NCI-H1417 (cell line): ENCODE measurements at regions not wholly inside any gene's neighbourhood (a gene's known extent, or its start where the extent isn't known, plus 50 kb on each side); places are given as distances from the start of the nearest gene placed in this dataset.
"Not testable (repeated sequence)": the region's sequence is repeated elsewhere in the genome, so short reads cannot be mapped to it uniquely, and the experiment has no call there.

Experiments used
- DNase-seq, 3 experiments: peaks; one replicate each; lab custom pipeline; 2025; lab: John Stamatoyannopoulos, UW

DNA sequence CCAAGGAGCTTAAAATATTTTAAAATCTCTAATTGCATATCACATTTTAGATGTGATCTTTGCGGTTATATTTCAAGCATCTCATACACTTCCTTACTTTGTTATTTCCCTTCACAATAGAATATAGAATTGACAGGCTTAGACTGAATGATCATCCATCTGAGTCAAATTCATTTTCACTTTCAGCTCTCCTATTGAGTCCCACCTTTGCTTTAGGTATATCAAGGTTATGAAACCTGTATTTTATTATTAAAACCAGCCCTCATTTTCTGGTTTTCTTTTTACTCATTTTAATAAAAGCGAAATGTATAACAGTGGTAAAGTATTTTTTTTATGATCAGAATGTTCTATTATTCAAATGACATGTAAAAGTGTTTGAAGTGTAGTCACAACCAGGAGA is 162.9 kb upstream of the KYNU start:
- DNase-seq: no peak

DNA sequence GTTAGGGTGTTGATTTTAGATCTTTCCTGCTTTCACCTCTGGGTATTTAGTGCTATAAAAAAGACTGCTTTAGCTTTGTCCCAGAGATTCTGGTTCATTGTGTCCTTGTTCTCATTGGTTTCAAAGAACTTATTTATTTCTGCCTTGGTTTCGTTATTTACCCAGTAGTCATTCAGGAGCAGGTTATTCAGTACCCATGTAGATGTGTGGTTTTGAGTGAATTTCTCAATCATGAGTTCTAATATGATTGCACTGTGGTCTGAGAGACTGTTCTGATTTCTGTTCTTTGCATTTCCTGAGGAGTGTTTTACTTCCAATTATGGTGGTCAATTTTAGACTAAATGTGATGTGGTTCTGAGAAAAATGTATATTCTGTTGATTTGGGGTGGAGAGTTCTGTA is 167.1 kb upstream of the KYNU start:
- no peak for DNase-seq

GRCh38 chr2:142707318-142707717 is 170.1 kb upstream of the KYNU start:
- DNase-seq: no peak

GRCh38 chr2:142702397-142702796 is 175.1 kb upstream of the KYNU start:
- not testable (repeated sequence) for DNase-seq

GRCh38 chr2:142695350-142696257 is 181.9 kb upstream of the KYNU start:
- not testable (repeated sequence) for DNase-seq

GRCh38 chr2:142694282-142694681 is 183.2 kb upstream of the KYNU start:
- DNase-seq: no peak

DNA sequence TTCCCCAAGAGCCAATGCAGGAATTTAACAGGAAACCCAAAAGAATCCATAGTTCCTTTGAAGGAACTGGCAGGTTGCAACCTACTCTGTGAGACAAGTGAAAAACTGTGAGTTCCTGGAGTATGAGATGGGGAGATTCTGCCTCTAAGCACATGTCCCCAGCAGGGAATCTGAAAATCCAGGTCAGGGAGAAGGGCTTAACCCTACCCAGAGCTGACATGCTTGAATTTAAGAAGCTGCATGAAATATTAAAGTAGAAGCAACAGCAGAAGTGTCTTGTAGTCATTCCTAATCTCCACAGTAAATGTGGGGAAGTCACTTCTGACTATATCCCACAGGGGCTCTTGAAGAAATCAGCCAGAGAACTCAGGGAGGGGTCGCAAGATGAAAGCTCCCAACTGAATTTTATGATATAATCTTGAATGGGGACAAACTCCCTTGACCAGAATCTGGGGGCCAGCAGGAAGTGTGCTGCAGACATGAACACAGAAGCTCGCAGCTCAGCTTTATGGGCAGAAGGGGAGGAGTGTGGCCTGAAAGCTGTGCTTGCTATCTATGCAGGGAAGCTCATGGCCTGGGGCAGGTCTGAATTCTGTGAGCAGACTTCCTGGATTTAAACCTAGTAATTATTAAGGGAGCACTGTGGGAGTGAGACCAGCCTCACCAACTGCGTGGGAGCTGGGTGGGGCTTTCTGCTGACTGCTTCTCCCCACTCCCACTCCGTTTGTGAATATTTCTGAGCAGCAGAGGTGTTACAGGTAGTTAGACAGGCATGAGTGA is 184.1 kb upstream of the KYNU start:
- DNase-seq: peak in 2 of 3 experiments; percentile 22 to 54

DNA sequence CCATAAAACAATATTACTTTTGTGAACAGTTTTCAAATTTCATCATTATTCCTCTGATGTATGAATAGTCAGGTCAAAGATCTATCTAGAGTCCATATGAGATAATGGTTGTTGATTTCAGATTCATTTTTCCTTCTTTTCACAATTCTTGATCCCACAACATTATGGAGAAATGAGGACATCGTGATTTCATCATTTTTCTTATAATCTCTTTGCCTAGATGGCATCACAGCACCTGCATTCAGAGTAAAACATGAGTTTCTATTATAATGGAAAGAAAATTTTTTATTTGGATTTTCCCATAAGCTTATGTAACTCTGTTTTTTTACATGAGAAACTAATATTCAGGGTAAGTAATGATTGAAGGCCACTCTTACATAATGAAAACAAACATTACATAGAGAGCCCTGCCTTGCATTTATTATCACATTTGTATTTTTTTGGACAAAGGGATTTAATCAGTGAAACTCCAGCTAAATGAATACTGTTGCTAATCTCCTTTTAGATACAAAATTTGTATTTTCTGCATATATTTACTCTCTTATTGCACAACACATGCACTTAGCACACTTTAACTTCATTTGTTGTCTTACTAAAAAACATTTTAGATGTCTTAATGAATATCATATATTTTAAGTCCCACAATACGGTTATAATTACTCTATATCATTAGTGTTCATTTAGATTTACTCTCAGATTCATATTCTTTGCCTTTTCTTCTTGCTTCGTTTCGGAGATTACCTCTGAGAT is 188.4 kb upstream of the KYNU start:
- DNase-seq: no peak

DNA sequence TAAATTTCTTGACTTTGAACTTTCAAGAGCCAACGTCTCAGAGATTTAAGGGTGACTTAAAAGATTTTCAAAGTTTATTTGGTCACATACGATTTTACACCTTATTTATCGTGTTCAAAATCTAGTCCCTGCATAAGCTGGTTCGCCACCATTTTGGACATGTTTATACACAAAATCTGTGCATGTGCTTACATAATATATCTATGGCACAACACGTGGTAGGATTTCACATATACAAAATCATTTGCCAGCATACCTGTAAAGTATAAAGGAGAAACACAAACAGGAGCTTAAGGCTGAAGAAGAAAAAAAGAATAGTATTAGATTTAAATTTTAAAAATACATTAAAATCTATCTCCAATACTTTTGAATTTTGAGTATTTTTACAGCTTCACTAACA is 190.0 kb upstream of the KYNU start:
- no peak for DNase-seq

GRCh38 chr2:142687075-142687474 is 190.4 kb upstream of the KYNU start:
- DNase-seq: no peak

DNA sequence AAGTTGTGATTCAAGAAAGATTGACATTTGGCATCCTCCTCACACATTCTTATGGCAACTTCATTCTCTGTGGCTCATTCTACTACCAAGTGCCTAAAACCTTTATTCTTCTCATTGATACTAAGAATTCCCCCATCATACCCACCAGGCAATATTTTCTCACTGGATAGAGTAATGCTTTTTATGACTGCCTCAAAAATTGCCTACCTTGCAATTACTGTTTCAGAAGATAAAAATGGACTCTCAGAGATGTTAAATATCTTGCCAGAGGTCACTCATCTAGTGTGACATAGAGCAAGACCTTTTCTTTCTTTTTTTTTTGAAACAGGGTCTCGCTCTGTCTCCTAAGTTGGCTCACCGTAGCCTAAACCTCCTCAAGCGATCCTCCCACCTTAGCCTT is 192.8 kb upstream of the KYNU start:
- DNase-seq: no peak

DNA sequence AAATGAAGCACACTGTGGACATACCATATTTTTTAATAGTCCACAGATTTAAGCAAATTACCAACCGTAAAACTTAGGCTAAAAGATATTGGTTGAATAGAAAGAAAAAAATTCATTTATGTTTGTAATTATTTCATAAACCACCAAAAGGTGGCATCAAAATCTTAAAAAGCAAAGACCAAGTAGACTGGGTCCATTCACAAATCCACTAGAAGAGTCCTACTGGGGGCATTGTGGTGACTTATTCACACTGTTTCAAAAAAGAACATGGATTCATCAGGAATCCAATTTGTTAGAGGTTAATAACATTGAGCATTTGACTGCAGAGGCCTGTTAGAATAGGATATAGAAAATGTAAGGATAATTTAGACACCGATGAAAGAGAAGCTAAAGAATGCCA is 194.9 kb upstream of the KYNU start:
- peak in 1 of 3 experiments; percentile 29 for DNase-seq

- no peak for DNase-seq
Measured at GRCh38 chr2:142681952-142682351, 195.5 kb upstream of the KYNU start.

- no peak for DNase-seq
Measured at GRCh38 chr2:142678164-142678563, 199.3 kb upstream of the KYNU start.

- DNase-seq: no peak
Measured at GRCh38 chr2:142675398-142675797, 202.1 kb upstream of the KYNU start.

DNA sequence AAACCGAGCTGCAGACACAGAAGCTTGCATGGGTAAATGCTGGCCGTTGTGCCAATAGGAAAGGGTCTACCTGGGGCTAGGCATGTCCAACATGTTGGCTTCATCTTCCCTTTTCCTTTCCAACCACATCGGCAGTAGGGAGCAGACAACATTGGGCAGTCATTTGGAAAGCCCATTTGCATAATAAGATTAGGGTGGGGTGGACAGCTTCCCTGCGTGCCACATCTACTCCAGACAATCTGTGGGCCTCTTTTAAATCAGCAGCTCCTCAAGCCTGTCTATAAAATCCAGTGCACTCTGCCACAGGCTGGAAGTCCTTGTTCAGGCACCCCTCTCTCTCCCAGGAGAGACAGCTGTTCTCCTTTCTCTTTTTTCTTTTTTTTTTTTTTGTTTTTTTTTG is 203.6 kb upstream of the KYNU start:
- no peak for DNase-seq

DNA sequence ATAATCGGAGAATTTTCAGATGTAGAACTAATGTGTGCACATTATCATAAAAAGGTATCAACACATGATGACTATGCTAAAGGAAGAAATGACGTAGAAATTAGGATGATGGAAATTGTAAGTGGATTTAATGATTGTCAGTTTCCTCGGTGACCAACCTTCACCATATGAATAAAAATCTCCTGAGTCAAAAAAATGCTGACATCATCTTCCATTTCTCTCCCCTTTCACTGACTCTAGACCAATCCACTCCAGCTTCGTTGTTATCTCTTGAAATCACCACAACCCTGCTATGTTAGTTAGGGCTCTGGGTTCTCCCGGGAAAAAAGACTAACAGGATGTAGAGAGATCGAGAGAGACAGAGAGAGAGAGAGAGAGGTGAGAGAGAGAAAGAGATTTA is 204.8 kb upstream of the KYNU start:
- no peak for DNase-seq

DNA sequence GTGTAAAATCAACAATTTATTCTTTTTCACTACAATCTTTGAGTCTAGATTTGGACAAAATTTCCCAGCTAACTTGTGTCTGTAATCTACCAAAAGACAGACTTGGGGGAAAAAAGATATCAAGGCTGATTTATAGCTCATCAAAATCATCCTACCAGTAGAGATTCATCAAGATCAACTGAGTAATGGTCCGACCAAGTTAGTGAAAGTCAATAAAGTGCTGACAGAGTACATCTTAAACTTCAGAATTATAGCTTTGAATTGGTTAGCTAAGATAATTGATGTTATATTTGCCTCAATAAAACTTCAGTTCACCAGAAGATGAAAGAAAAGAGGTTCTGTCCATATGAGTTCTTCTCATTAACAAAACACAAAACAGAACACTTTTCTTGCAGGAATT is 207.1 kb upstream of the KYNU start:
- DNase-seq: no peak

GRCh38 chr2:142668420-142668819 is 209.0 kb upstream of the KYNU start:
- DNase-seq: peak in 1 of 3 experiments; percentile 18

DNA sequence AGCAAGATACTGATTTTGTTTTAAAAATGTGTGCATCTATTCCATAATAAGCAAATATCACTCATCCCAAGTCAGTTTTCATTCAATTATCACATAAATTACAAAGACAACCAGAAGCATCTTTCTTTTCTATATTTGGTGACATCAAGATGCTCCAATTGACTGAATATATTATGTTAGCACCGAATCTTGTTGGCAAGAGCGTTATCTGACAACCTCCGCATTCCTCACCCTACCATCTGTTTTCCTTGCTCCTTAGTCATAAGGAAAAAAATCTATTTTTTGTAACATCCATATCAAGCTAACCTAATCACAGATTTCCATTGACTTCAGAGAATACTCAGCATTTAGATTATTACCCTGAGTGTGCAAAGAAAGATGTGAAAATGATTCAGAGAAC is 212.2 kb upstream of the KYNU start:
- DNase-seq: no peak

DNA sequence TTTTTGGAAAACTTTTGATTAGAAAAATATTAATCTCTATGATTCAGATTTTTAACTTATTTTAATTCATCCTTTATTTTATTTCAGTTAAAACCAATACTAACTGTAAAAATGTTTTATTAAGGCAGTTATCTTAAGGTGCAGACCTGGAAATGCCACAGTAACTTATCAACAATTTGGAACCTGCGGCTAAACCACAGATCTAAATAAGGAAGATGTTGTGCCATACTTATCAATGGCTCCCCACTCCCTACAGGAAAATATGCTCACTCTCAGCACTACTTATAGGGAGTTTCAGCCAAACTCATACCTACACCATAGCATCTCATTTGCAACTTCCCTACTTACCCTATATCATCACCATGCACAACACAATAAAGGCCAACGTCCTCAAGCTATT is 226.9 kb upstream of the KYNU start:
- no peak for DNase-seq

DNA sequence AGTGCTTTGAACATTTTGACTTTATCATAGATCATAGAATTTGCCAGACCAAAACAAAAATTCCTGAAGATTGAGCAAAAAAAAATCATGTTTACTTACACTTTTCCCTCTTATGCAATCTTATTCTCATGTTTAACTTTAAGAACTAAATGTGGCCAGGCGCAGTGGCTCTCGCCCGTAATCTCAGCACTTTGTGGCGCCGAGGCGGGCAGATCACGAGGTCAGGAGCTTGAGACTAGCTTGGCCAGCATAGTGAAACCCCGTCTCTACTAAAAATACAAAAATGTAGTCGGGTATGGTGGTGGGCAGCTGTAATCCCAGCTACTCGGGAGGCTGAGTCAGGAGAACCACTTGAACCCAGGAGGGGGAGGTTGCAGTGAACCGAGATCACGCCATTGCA is 227.9 kb upstream of the KYNU start:
- no peak for DNase-seq

- DNase-seq: no peak
Measured at GRCh38 chr2:142642650-142643049, 234.8 kb upstream of the KYNU start.
